Large intestine (tissue), 3 donors: ENCODE measurements at regions not wholly inside any gene's neighbourhood (a gene's known extent, or its start where the extent isn't known, plus 50 kb on each side); places are given as distances from the start of the nearest gene placed in this dataset.
"Not testable (repeated sequence)": the region's sequence is repeated elsewhere in the genome, so short reads cannot be mapped to it uniquely, and the experiment has no call there.

Source experiments
- DNase-seq, 2 donors: peaks; one replicate each; pipeline versions ENCODE4 v3.0.0 to v3.0.0-alpha.2; 2013
- H3K27ac ChIP-seq: one replicate; pipeline ENCODE4 v1.5.1; 2013; ENCODE audit warnings: low read length
- H3K27me3 ChIP-seq: 2 replicates; pipeline ENCODE4 v1.6.1; 2013; ENCODE audit warnings: low read length; ENCODE audit not compliant: control insufficient read depth, insufficient read depth
- H3K36me3 ChIP-seq: 2 replicates; pipeline ENCODE4 v1.6.1; 2013; ENCODE audit warnings: low read length; ENCODE audit not compliant: control insufficient read depth, insufficient read depth
- H3K4me1 ChIP-seq: one replicate; pipeline ENCODE4 v1.6.1; 2013; ENCODE audit warnings: low read length; ENCODE audit not compliant: control insufficient read depth, insufficient read depth
- H3K4me3 ChIP-seq: one replicate; pipeline ENCODE4 v1.5.1; 2013; ENCODE audit warnings: low read length
- H3K9me3 ChIP-seq: one replicate; pipeline ENCODE4 v1.6.1; 2013; ENCODE audit warnings: mild to moderate bottlenecking, low read depth, low read length, moderate library complexity; ENCODE audit not compliant: control insufficient read depth
- WGBS: methylation state at CpG from one replicate; pipeline ENCODE4 v1.1.5; 2013; ENCODE audit warnings: low lambda C conversion rate; ENCODE audit not compliant: insufficient coverage; 5-methylcytosine and 5-hydroxymethylcytosine counted together

GRCh38 chr15:22253002-22253675 lies 172.8 kb downstream of the OR4M2 start:
- peaks cover 46% of the 10 kb centered on the region for H3K9me3 ChIP-seq
- not testable (repeated sequence) for DNase-seq, H3K36me3 ChIP-seq, H3K27me3 ChIP-seq, H3K27ac ChIP-seq, H3K4me1 ChIP-seq, H3K4me3 ChIP-seq
- no CpG with 5 or more reads among the region's 14 CpGs for WGBS

- no CpG with 5 or more reads among the region's 8 CpGs for WGBS
- peaks cover 53% of the 10 kb centered on the region for H3K9me3 ChIP-seq
- H3K27me3 ChIP-seq = no peaks in the 10 kb centered on the region
- H3K4me1 ChIP-seq = no peaks in the 10 kb centered on the region
- H3K36me3 ChIP-seq = no peaks in the 10 kb centered on the region
- H3K27ac ChIP-seq = no peak overlapping the region
- no peak for DNase-seq
- H3K4me3 ChIP-seq = no peak overlapping the region
These were observed 173.5 kb downstream of the OR4M2 start for GRCh38 chr15:22253676-22254408.

GRCh38 chr15:22254409-22255045 lies 174.2 kb downstream of the OR4M2 start:
- peaks cover 59% of the 10 kb centered on the region for H3K9me3 ChIP-seq
- not testable (repeated sequence) for H3K36me3 ChIP-seq, H3K27ac ChIP-seq

GRCh38 chr15:22255606-22256005 lies 175.3 kb downstream of the OR4M2 start:
- H3K36me3 ChIP-seq, DNase-seq, H3K27ac ChIP-seq, H3K4me1 ChIP-seq, H3K4me3 ChIP-seq, H3K27me3 ChIP-seq: not testable (repeated sequence)
- peaks cover 53% of the 10 kb centered on the region for H3K9me3 ChIP-seq
- no CpG with 5 or more reads among the region's 7 CpGs for WGBS

More at GRCh38 chr15:22254409-22255045, 174.2 kb downstream of the OR4M2 start:
- not testable (repeated sequence) for DNase-seq, H3K4me3 ChIP-seq, H3K4me1 ChIP-seq, H3K27me3 ChIP-seq
- no CpG with 5 or more reads among the region's 14 CpGs for WGBS

- no CpG with 5 or more reads among the region's 20 CpGs for WGBS
- H3K27me3 ChIP-seq, DNase-seq, H3K4me3 ChIP-seq, H3K4me1 ChIP-seq, H3K27ac ChIP-seq, H3K36me3 ChIP-seq: not testable (repeated sequence)
- peaks cover 44% of the 10 kb centered on the region for H3K9me3 ChIP-seq
These were observed 176.2 kb downstream of the OR4M2 start for GRCh38 chr15:22256389-22257046.

GRCh38 chr15:22257047-22258008 lies 177.0 kb downstream of the OR4M2 start:
- DNase-seq = no peak
- Histone ChIP-seq H3K27me3 (no peaks in the 10 kb centered on the region), H3K27ac (no peak overlapping the region), H3K9me3 (peaks cover 40% of the 10 kb centered on the region), H3K4me1 (no peaks in the 10 kb centered on the region), H3K4me3 (no peak overlapping the region), H3K36me3 (no peaks in the 10 kb centered on the region)
- 80% methylated on average over 1 of the region's 109 CpGs for WGBS

GRCh38 chr15:22258009-22258397 lies 177.7 kb downstream of the OR4M2 start:
- no peak overlapping the region for H3K27ac ChIP-seq
- H3K36me3 ChIP-seq = no peaks in the 10 kb centered on the region
- DNase-seq = no peak
- H3K27me3 ChIP-seq = no peaks in the 10 kb centered on the region
- WGBS = no CpG with 5 or more reads among the region's 75 CpGs
- H3K9me3 ChIP-seq = peaks cover 42% of the 10 kb centered on the region
- no peak overlapping the region for H3K4me3 ChIP-seq
- H3K4me1 ChIP-seq = no peaks in the 10 kb centered on the region

GRCh38 chr15:22258398-22259150 lies 178.2 kb downstream of the OR4M2 start:
- no peaks in the 10 kb centered on the region for H3K27me3 ChIP-seq
- H3K4me3 ChIP-seq = no peak overlapping the region
- no peaks in the 10 kb centered on the region for H3K36me3 ChIP-seq
- no peak overlapping the region for H3K27ac ChIP-seq
- H3K9me3 ChIP-seq = peaks cover 40% of the 10 kb centered on the region
- no peak for DNase-seq
- H3K4me1 ChIP-seq = no peaks in the 10 kb centered on the region
- no CpG with 5 or more reads among the region's 59 CpGs for WGBS

GRCh38 chr15:22259151-22259750 lies 178.9 kb downstream of the OR4M2 start:
- not testable (repeated sequence) for H3K27me3 ChIP-seq, DNase-seq, H3K36me3 ChIP-seq, H3K4me3 ChIP-seq, H3K27ac ChIP-seq, H3K4me1 ChIP-seq
- H3K9me3 ChIP-seq = peaks cover 35% of the 10 kb centered on the region
- WGBS = no CpG with 5 or more reads among the region's 37 CpGs
